ENCODE measurements at regions not wholly inside any gene's neighbourhood (a gene's known extent, or its start where the extent isn't known, plus 50 kb on each side); places are given as distances from the start of the nearest gene placed in this dataset.

- TF ChIP-seq CTCF (conservative IDR thresholded peaks at IDR 0.05) (no peak), ZFX (IDR thresholded peaks at IDR 0.05) (no peak)
Observed at GRCh38 chr2:13093416-13093991, 376.8 kb downstream of the TRIB2 start.

All from C4-2B (cell line).